ENCODE measurements at regions not wholly inside any gene's neighbourhood (a gene's known extent, or its start where the extent isn't known, plus 50 kb on each side); places are given as distances from the start of the nearest gene placed in this dataset.

- TF ChIP-seq TAF1 (IDR thresholded peaks at IDR 0.05; ENCODE audit: low read depth), result no peak
- no peak for TF ChIP-seq RAD21 (IDR thresholded peaks at IDR 0.05; ENCODE audit: low read depth)
- no peak for TF ChIP-seq CEBPB (IDR thresholded peaks at IDR 0.05)
- no peak for TF ChIP-seq EGR1 (IDR thresholded peaks at IDR 0.05)
- TF ChIP-seq TEAD4 (IDR thresholded peaks at IDR 0.05), result no peak
- no peak for TF ChIP-seq REST (IDR thresholded peaks at IDR 0.05; ENCODE audit: low read depth)
- TF ChIP-seq YY1 (IDR thresholded peaks at IDR 0.05; ENCODE audit: low read depth), result no peak
- no peak for TF ChIP-seq CREB1 (IDR thresholded peaks at IDR 0.05; ENCODE audit: low read depth)
- no peak for TF ChIP-seq USF1 (IDR thresholded peaks at IDR 0.05)
- TF ChIP-seq TCF12 (IDR thresholded peaks at IDR 0.05; ENCODE audit: low read depth), result no peak
- no peak for TF ChIP-seq MAX (IDR thresholded peaks at IDR 0.05)
- TF ChIP-seq FOXM1 (IDR thresholded peaks at IDR 0.05; ENCODE audit: borderline replicate concordance, low read depth), result no peak
Observed at GRCh38 chr9:109624896-109625295, 126.8 kb upstream of the PTPN3 start.
